ENCODE measurements at regions not wholly inside any gene's neighbourhood (a gene's known extent, or its start where the extent isn't known, plus 50 kb on each side); places are given as distances from the start of the nearest gene placed in this dataset.
"Not testable (repeated sequence)": the region's sequence is repeated elsewhere in the genome, so short reads cannot be mapped to it uniquely, and the experiment has no call there.

DNA sequence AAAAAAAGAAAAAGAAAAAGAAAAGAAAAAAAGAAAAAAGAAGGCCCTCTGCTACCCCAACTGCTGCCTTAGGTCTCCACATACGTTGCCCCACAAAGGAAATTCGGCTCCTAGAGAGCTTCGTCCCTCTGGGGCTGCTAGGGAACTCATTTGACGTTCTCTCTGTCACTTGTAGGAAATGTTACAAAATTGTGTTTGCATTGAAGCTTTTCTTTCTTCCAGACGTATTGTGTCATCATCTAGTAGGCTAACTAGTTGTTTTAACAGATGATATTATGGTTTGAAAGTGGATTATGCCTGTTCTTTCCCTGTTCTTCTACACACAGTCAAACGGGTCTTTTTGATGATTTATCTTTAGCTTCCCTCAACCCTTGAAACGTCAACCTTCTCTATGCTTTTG is 125.3 kb downstream of the BDH1 start:
- FAIRE-seq = no peak

DNA sequence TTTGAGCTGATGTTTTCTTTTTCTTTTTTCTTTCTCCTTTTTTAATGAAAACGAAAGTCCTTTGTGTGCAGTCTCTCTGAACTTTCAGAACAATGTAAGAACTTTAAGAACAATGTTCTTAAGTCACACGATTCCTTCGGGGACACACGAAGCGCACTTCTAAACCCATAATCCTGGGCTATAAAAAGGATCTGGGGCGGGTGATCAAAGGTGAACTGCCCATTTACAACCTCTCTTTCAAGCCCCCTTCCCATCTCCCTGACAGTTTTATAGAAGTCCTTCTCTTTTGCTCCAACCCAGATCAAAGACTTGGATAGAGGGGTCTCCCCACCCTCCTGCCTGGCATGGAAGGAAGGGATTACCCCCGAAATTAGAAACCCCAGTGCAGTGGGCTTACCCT is 126.8 kb downstream of the BDH1 start:
- no peak for FAIRE-seq

DNA sequence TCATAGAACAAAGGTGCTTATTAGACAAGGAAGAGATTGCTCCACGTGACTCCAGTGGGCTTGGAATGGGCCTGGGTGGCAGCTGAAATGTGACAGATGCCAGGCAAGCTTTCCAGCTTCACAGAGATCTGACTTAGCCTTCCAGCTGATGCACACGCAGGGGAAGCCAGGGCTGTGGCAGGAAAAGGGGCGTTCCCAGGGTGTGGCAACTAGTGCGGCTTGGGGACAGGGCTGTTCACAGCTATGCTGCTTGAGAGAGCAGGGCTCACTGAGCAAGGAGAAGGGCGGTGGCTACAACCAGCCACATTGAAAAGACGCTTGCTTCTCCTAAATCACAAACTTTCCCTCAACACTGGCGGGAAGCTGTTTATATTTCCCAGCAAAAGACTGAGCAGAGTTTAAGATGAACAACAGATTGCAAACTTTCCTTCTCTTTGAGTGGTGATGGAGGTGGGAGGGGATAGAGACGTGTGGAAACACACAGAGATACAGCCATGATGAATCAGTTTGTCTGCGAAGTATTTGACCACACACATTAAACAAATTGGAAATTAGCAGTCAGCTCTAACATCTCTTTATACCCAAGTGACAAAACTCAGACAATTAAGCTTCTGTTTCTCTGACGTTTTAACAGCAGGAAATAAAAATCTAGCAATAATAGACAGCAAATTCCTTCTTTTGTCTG is 127.5 kb downstream of the BDH1 start:
- FAIRE-seq = no peak

DNA sequence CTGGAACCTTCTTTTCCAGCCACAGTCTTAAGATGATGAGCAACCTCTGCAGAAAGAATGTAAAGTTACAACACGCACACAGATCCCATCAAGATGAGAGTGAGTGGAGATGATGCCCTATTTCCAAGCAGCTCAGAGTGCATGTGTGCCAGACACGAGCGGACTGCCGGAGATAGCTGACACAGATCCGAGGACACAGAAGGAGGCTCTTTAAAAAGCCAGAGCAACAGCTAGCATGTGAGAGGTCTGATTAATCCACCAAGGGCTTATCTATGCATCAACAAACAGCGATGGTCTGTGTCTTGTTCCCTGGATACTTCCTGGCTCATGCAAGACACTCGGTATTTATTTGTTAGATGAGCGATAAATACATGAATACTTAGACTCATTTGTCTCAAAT is 128.6 kb upstream of the DLG1 start:
- FAIRE-seq = no peak

DNA sequence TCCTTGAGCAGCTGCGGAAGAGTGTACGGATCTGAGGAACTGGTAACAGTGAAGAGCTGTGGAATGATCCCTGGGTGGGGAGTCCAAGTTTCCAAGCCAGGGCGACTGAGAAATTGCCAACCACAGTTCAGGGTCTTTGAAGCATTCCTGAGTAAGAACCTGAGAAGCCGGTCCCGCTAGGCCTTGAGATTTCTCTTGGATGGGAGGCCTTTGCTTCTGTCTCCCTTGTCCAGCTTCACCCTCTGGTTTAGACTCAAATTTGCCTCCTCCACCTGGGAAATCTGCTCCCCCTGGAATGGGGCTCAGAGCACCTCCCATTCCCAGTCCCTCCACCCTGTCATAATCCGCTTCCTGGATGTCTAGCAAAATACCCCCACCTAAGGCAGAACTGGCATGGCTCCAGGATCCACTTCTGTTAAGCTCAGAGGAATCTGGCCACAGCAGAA is 127.7 kb upstream of the DLG1 start:
- no peak for FAIRE-seq

DNA sequence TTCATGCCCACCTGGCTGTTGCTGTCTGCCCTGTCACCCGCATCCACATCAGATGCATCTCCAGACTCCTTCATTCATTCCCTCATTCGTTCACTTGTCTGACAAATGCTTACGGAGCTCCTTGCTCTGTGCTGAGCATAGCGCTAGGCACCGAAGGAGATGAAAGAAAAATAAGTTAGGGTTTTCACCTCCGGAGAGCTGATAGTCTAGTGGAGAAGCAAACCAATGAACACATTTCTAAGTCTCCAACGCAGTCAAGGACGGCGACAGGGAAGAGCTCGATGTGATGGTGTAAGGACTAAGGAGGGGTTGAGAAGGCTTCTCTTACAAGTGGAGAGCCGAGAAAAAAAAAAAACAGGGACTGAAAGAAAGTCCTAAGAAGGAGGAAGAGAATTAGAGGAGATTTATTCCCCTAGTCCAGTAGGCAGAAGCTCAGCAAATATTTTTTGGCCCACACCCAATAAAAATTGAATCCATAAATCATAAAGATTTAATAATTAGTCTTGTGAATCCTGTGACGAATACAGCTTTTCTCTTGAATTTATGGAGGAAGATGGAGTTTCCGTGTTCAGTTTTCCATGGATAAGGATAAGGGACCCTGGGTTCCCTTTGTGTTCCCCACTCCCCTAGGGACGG is 127.2 kb upstream of the DLG1 start:
- no peak for FAIRE-seq

DNA sequence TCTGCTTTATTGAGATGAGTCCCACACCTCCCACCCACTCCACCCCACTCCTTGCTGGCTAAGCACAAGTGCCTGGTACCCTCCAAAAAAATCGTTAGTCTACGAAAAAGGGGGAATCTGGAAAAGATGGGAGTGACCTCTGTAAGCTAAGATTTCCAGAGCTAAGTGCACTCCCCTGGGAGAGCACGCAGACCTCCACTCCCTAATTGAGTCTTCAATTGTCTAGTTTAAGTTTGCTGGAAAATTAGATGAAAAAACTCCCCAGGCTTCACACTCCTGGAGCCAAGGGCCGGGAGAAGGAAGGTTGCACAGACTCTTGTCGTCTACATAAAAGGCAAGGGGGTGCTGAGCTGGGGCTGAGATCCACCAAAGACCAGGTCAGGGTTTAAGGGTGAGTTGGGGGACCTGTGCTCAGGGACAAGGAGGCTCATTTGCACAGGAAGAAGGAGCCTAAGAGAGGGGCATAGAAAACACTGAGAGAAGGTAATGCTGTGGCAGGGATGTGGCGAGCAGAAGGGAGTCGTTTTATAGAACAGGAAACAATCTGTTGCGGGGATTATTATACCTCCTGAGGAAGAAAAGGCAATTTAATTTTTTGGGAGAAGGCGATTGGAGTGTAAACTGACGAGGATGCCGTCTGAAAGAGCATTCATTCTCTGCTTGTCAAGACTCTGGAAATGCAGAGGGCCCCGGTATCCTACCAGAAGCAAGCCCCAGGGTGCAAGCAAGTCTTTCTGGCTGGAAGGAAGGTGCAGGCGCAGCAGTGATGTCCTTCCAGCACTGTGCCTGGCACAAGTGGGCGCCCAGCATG is 126.5 kb upstream of the DLG1 start:
- no peak for FAIRE-seq

DNA sequence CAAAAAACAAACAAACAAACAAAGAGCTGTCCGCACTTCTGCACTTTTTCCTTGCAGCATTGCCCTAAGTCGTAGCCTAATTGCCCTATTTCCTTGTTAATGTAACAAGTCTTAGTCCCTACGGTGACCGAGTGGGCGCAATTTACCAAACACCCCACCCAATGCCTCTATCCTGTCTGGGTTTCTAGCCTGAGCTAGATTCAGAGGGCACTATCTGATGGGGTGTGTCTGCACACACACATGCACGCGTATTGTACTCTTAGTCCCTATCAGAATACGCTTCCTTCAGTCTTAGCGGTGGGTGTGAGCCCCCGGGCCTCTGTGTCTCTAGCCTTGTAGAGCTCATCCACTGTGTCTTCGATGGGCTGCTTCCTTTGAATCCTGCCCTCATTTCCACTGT is 125.9 kb upstream of the DLG1 start:
- no peak for FAIRE-seq

DNA sequence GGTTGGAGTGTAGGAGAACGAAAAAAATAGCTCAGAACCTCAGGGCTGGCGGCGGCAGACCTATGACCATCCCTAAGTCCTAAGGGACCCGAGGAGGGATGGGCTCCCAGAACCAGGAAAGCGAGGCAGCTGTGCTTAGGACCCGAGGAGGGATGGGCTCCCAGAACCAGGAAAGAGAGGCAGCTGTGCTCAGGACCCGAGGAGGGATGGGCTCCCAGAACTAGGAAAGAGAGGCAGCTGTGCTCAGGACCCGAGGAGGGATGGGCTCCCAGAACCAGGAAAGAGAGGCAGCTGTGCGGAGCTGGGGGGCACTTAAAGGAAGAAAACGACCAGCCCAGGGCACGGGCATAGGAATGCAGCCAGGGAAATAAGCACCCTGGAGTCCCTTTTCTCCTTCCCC is 125.0 kb upstream of the DLG1 start:
- no peak for FAIRE-seq

DNA sequence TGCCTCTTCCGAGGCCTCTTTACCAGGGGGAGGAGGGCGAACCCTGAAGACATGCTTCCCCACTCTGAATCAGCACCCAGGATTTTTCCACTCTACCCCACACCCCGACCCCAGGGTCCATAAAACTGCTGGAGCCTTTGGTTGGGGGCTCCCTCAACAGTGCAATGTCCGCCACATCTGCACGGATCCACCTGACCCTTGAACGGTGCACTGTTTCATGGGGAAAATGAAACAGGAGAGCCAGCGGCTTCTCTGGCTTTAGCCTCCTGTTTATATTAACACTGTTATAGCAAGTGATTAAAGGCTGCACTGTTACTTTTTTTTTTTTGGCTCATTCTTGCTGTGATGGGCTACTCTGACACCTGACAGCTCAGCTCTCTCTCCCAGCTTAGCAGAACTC is 124.1 kb upstream of the DLG1 start:
- FAIRE-seq = no peak

DNA sequence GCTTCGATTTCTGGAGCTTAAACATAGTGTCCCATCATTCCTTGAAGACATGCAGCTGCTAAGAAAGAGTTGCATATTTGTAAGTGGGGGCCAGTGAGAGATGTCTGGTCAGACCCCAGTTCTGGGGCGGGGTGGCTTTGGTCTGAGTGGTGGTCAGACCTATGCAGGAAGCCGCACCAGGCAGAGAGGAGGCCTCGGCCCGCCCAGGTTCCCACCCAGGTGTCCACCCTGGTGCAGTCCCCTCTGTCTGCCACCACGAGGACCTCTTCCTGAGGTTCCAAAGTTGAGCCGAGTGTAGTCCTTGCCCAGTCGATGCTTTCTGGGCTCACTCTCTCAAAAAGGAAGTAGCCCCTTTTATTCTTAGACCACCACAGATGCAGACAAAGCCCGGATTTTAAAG is 122.6 kb upstream of the DLG1 start:
- no peak for FAIRE-seq

DNA sequence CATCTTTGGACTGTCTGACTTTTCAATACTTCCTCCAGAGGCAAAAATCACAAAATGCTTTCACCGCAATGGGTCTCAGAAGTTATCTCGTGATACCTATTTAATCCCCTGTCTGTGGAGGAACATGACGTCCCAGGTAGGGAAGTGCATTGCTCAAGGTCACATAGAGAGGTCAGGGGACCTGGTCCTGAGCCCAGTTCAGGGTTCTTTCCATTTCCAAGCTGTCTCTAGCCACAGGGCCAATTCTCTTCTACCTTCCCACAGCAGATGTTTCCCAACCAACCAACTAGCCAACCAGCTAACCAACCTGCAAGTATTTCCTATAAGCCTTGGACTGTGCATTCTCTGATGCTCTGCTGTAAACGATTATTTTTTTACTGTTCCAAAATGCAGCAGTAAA is 122.2 kb upstream of the DLG1 start:
- no peak for FAIRE-seq

DNA sequence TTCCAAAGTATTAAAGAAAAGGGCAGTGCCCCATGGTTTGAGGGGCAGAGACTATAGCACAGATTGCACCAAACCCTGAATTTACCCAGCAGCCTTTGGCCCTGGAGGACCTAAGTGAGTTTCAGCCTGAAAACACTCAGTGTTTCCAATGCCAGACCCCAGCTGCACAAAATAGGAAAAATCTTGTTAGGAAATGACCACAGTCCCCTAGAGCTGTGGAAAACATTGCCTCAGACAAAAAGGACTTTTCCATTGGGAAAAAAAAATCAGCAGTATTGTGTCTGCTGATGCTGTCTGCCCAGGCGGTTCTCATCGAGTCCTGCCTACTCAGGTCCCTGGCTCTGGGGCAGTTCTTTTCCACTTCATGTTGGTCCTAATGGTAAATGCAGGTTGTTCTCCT is 121.7 kb upstream of the DLG1 start:
- no peak for FAIRE-seq

DNA sequence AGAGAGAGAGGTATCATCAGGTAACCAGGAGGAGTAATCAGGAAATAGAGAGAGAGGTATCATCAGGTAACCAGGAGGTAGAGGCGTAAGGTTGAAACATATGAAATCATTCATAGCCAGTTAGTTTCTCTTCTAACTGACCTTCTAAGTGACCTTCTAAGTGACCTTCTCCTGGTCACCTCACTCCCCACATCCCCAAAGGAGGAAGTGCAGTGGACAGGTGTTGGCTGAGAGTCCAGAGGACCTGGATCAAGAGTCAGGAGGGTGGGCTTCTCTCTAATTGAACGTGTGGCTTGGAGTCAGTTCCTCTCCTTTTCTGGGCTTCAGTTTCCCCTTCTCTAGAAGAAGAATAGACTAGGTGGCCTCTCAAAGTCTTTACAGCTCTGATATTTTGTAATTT is 121.3 kb upstream of the DLG1 start:
- no peak for FAIRE-seq

DNA sequence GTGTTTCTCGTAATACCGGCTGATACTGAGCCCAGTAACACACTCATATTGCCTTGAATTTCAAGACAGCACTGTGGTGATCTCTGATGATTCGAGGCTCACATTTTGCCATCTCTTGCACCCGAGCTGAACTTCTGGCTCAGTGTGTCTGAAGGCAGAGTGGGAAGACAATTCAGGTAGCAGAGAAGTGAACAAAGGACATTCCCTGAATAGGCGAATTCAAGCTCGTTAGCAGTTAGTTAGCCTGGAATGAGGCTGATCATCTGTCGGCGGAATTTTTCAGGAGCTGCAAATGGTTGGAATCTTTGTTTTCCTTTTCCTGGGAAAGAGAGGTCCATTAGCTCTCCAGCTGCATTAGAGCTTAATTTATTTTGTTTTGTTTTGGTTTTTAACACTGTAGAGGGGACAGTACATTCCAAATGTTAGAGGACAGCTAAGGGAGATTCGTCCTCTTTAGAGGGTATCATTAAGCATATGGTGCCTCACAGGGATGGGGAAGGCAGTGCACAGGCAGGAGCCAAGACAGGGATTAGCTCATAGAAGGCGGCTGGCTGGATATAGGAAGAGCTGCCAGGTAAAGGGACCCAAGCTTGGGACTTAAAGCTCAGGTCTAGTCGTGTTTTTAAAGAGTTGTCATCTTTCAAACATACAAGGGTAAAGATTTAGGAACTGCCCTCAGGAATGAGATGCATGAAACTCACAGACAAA is 119.7 kb upstream of the DLG1 start:
- FAIRE-seq = no peak

DNA sequence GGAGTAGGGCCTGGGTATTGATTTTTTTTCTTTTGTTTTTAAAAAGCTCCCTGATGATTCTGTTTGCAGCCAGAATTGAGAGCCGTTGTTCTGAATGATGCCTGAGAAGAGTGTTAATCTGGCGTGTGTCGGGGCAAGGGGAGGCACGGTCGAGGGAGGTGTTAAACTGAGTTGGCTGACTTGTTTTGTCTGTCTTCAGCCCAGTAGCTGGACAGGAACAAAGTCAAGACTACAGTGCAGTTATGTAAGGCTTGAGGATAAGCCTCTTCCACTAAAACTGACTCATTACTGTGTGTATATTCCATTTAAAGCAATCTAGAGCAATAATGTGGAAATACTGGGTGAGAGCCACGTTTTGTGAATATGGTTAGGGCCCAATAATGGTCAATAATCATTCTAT is 119.0 kb upstream of the DLG1 start:
- FAIRE-seq = no peak

DNA sequence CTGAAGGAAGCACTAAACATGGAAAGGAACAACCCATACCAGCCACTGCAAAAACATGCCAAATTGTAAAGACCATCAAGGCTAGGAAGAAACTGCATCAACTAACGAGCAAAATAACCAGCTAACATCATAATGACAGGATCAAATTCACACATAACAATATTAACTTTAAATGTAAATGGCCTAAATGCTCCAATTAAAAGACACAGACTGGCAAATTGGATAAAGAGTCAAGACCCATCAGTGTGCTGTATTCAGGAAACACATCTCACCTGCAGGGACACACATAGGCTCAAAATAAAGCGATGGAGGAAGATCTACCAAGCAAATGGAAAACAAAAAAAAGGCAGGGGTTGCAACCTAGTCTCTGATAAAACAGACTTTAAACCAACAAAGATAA is 113.5 kb upstream of the DLG1 start:
- not testable (repeated sequence) for FAIRE-seq

DNA sequence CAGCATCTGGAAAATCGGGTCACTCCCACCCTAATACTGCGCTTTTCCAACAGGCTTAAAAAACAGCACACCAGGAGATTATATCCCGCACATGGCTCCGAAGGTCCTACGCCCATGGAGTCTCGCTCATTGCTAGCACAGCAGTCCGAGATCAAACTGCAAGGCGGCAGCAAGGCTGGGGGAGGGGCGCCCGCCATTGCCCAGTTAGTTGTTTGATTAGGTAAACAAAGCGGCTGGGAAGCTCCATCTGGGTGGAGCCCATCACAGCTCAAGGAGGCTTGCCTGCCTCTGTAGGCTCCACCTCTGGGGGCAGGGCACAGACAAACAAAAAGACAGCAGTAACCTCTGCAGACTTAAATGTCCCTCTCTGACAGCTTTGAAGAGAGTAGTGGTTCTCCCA is 111.8 kb upstream of the DLG1 start:
- not testable (repeated sequence) for FAIRE-seq

DNA sequence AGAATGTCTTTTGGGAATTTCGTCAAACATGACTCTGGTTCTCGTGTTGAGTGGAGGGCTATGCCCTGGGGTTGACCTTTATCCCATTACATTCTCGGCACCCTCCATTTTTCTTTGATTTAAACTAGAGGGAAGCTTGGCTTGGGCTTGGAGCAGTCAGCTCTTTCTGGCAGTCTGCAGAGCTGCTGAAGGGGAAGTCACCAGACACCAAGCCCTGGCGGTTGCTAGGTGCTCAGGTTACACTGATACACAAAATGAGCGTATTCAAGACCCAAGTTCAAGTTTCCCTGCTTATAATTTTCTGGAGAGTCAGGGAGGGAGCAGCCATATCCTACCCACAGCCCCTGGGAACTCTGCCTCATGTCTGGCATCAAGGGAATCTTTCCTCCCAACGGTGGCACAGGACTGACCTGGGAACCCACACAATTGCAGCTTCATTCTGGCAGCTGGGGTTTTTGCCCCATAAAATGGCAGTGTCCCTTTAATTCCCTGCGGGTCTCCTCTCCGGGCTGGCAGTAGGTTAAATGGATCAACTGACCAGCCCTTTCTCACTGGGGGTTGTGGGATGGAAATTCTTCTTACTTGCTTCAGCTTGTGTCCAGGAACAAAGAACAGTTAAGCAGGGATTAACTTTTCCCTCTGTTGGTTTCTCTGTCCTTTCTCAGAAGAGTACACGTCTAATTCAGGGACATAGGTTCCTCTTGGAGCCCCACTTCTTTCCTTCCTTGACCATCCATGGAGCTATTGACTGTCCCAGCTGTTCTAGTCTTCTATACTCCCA is 110.0 kb upstream of the DLG1 start:
- no peak for FAIRE-seq

DNA sequence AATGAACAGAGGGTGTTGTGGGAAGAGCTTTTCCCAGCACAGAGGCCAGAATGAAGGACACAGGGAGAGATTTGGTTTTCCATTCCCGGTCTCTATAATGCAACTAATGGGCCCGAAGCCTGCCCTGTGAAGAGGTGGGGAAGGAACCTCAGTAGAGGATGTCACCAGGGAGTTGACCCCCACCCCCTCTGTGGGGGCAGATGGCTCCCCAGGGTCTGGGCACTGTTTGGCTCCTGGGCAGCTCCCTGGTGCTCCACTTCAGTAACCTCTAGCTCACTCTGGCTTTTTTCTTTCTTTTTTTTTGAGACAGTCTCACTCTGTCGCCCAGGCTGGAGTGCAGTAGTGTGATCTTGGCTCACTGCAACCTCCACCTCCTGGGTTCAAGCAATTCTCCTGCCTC is 109.1 kb upstream of the DLG1 start:
- FAIRE-seq = no peak

DNA sequence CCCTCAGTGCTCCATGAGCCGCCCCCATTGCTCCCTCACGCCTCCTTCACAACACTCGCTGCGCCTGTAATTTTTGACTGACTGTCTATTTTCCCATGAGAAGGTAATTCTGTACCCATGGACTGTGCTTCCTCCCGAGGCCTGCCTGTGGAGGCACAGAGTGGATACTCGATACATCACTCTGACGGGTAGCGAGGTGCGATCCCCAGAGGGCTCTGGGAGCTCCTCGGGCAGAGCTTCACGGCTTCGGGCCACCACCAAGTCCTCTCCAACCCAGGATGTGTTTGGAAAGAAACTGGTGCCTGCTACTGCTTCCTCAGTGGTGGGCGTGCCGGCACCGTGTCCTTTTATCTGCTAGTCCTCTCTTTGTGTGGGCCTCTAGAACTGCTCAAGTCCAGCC is 108.6 kb upstream of the DLG1 start:
- FAIRE-seq = no peak

DNA sequence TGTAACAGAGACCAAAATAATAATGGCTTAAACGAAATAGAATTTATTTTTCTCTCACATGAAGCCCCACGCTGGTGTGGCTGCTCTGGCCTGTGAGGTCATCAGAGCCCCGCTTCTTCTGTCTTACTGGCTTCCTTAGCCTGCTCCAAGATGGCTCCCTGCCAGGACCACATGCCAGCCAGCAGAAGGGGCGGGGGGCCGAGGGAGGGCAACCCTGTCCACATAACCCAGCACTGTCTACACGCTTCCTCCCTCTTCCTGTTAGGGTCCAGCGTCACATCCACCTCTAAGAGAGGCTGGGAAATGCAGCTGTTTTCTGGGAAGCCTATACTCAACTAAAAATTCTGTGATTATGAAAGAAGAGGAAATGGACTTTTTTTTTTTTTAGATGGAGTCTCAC is 107.9 kb upstream of the DLG1 start:
- no peak for FAIRE-seq

DNA sequence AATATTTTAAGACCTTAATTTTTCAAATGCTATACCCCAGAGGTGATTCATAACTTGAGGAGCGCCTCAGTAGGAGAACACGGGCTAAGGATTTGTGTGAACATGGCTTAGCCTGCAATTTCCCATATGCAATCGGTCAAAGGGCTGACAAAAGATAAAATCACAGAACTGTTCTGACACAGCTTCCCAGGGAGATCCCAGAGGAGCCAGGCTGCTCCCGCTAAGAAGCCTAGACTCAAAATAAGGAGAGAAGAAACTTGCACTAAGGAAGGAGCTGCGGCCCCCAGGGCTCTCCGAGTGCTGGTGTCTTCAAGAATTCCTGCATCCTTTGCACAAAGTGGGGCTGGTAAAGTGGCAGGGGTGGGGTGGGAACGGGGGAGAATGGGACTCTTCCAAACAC is 106.3 kb upstream of the DLG1 start:
- no peak for FAIRE-seq

All from islet of Langerhans (tissue), 1 donor.